Adrenal gland (tissue), 5 donors: ENCODE measurements at regions not wholly inside any gene's neighbourhood (a gene's known extent, or its start where the extent isn't known, plus 50 kb on each side); places are given as distances from the start of the nearest gene placed in this dataset.

Experiments used
- CTCF ChIP-seq, 6 experiments: fragments of 450-650 bp in 4 of 6; fragments of 200-600 bp in 2 of 6; sonication (generic) in 1 of 6; IDR thresholded peaks; 1 replicate in 5 of 6; 2 replicates in 1 of 6; pipeline versions ENCODE4 v1.5.1 to v1.8.0; 2016 to 2021; ENCODE audit warnings: antibody characterized with exemption in 6 of 6, mild to moderate bottlenecking in 2 of 6, moderate library complexity in 1 of 6
- POLR2A ChIP-seq, 2 donors: fragments of 450-650 bp; IDR thresholded peaks; one replicate each; pipeline ENCODE4 v1.6.1; 2017; ENCODE audit warnings: antibody characterized with exemption in 2 of 2, mild to moderate bottlenecking in 2 of 2, moderate library complexity in 1 of 2
- donor health status: DM: no; HTN: no; CAD: no.

DNA sequence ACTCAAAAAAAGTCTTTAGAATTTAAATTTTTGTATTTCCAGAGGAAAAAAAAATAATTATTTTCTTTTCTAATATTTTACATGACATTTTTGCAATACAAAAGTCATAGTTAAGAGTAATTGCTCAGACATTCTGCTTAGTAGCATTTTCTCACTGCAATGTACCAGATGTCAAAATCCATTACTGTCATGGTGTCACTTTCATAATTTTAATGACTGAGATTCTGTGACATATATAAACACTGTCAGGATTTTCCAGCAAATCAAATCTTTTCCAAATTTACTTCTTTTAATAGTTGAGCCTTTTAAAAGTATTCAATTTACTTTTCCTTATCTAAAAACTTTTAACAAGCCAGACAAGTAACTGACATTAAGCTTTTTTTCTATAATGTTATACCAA lies 422.7 kb downstream of the GRIA2 start:
- TF ChIP-seq CTCF (IDR thresholded peaks at IDR 0.05) (no peak), POLR2A (IDR thresholded peaks at IDR 0.05) (no peak)
